DOHH2 (cell line): ENCODE measurements at regions not wholly inside any gene's neighbourhood (a gene's known extent, or its start where the extent isn't known, plus 50 kb on each side); places are given as distances from the start of the nearest gene placed in this dataset.

Source experiments
- H3F3A ChIP-seq: fragments of 200-600 bp; sonication (generic), shearing (Covaris generic); 2 replicates; pipeline ENCODE4 v1.6.0; 2016; ENCODE audit warnings: antibody characterized with exemption, mild to moderate bottlenecking; ENCODE audit not compliant: control insufficient read depth, insufficient read depth
- H3K27ac ChIP-seq: fragments of 200-600 bp; sonication (generic); 2 replicates; pipeline ENCODE4 v1.5.1; 2014; ENCODE audit warnings: low read depth, mild to moderate bottlenecking, low read length, moderate library complexity
- H3K27me3 ChIP-seq: fragments of 200-600 bp; sonication (generic); 2 replicates; pipeline ENCODE4 v1.6.1; 2014; ENCODE audit warnings: mild to moderate bottlenecking, low read length, mixed read lengths; ENCODE audit not compliant: control insufficient read depth
- H3K36me3 ChIP-seq: fragments of 200-600 bp; sonication (generic); 2 replicates; pipeline ENCODE4 v1.6.1; 2014; ENCODE audit warnings: mild to moderate bottlenecking, low read length, moderate library complexity, mixed read lengths; ENCODE audit not compliant: control insufficient read depth
- H3K4me1 ChIP-seq: fragments of 200-600 bp; sonication (generic); 2 replicates; pipeline ENCODE4 v1.6.1; 2014; ENCODE audit warnings: mild to moderate bottlenecking, low read length, mixed read lengths; ENCODE audit not compliant: control insufficient read depth
- H3K4me2 ChIP-seq: fragments of 200-600 bp; sonication (generic); 2 replicates; pipeline ENCODE4 v1.6.0; 2014; ENCODE audit warnings: mild to moderate bottlenecking, low read length, moderate library complexity
- H3K4me3 ChIP-seq: fragments of 200-600 bp; sonication (generic); 2 replicates; pipeline ENCODE4 v1.5.1; 2014; ENCODE audit warnings: mild to moderate bottlenecking, low read length, mixed read lengths
- H3K79me2 ChIP-seq: fragments of 200-600 bp; sonication (generic); 2 replicates; pipeline ENCODE4 v1.6.1; 2014; ENCODE audit warnings: mild to moderate bottlenecking, low read length, mixed read lengths; ENCODE audit not compliant: control insufficient read depth
- H3K9me2 ChIP-seq: fragments of 200-600 bp; sonication (generic); replicated peaks from 2 replicates; pipeline ENCODE4 v1.6.1; 2014; ENCODE audit warnings: mild to moderate bottlenecking, low read length, mixed read lengths; ENCODE audit not compliant: control insufficient read depth
- H3K9me3 ChIP-seq: fragments of 200-600 bp; sonication (generic); 2 replicates; pipeline ENCODE4 v1.6.1; 2014; ENCODE audit warnings: antibody characterized with exemption, low read length, mixed read lengths; ENCODE audit not compliant: control insufficient read depth, insufficient read depth
- H4K20me1 ChIP-seq: fragments of 200-600 bp; sonication (generic); 2 replicates; pipeline ENCODE4 v1.6.0; 2014; ENCODE audit warnings: low read depth, mild to moderate bottlenecking, antibody characterized with exemption, low read length, moderate library complexity; ENCODE audit not compliant: control insufficient read depth, insufficient read depth
- EZH2phosphoT487 ChIP-seq: fragments of 200-600 bp; sonication (generic); IDR thresholded peaks from 2 replicates; pipeline ENCODE4 v1.6.1; 2017; ENCODE audit warnings: borderline replicate concordance, mild to moderate bottlenecking, antibody characterized with exemption, low read length, moderate library complexity, mixed read lengths
- TF ChIP-seq, protein P1 (sequence below): fragments of 200-600 bp; sonication (generic); IDR thresholded peaks from one replicate; pipeline ENCODE4 v1.5.1; 2014; ENCODE audit warnings: antibody characterized with exemption, mild to moderate bottlenecking, low read depth, low read length; ENCODE audit not compliant: poor library complexity, severe bottlenecking

GRCh38 chrX:9091258-9091657 lies 57.3 kb upstream of the FAM9B start:
- Histone ChIP-seq H3K27ac (no peak overlapping the region), H3F3A (no peaks in the 10 kb centered on the region), H3K4me2 (no peak overlapping the region), H3K9me2 (no peaks in the 10 kb centered on the region), H3K9me3 (no peaks in the 10 kb centered on the region), H4K20me1 (no peaks in the 10 kb centered on the region), H3K4me3 (no peak overlapping the region), H3K79me2 (no peaks in the 10 kb centered on the region), H3K4me1 (no peaks in the 10 kb centered on the region), H3K27me3 (no peaks in the 10 kb centered on the region), H3K36me3 (no peaks in the 10 kb centered on the region)
- TF ChIP-seq, protein P1, sequence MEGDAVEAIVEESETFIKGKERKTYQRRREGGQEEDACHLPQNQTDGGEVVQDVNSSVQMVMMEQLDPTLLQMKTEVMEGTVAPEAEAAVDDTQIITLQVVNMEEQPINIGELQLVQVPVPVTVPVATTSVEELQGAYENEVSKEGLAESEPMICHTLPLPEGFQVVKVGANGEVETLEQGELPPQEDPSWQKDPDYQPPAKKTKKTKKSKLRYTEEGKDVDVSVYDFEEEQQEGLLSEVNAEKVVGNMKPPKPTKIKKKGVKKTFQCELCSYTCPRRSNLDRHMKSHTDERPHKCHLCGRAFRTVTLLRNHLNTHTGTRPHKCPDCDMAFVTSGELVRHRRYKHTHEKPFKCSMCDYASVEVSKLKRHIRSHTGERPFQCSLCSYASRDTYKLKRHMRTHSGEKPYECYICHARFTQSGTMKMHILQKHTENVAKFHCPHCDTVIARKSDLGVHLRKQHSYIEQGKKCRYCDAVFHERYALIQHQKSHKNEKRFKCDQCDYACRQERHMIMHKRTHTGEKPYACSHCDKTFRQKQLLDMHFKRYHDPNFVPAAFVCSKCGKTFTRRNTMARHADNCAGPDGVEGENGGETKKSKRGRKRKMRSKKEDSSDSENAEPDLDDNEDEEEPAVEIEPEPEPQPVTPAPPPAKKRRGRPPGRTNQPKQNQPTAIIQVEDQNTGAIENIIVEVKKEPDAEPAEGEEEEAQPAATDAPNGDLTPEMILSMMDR, result no peak
- no peak for TF ChIP-seq EZH2phosphoT487

- Histone ChIP-seq H3K9me2 (no peaks in the 10 kb centered on the region), H3K27ac (no peak overlapping the region)
Observed at GRCh38 chrX:9102956-9103355, 69.0 kb upstream of the FAM9B start.

GRCh38 chrX:9108054-9108453 lies 74.1 kb upstream of the FAM9B start:
- no peak for TF ChIP-seq EZH2phosphoT487
- TF ChIP-seq, protein P1, result no peak
- H3K79me2 ChIP-seq, result no peaks in the 10 kb centered on the region
- no peak overlapping the region for H3K27ac ChIP-seq
- no peaks in the 10 kb centered on the region for H3K4me1 ChIP-seq
- no peaks in the 10 kb centered on the region for H3K9me2 ChIP-seq
- no peak overlapping the region for H3K4me2 ChIP-seq
- no peaks in the 10 kb centered on the region for H3K36me3 ChIP-seq
- H4K20me1 ChIP-seq, result no peaks in the 10 kb centered on the region
- no peak overlapping the region for H3K4me3 ChIP-seq
- no peaks in the 10 kb centered on the region for H3K27me3 ChIP-seq
- H3K9me3 ChIP-seq, result no peaks in the 10 kb centered on the region
- H3F3A ChIP-seq, result no peaks in the 10 kb centered on the region

More at GRCh38 chrX:9102956-9103355, 69.0 kb upstream of the FAM9B start:
- no peaks in the 10 kb centered on the region for H3K27me3 ChIP-seq
- no peaks in the 10 kb centered on the region for H3F3A ChIP-seq
- no peaks in the 10 kb centered on the region for H3K36me3 ChIP-seq
- H3K9me3 ChIP-seq, result no peaks in the 10 kb centered on the region
- H3K4me3 ChIP-seq, result no peak overlapping the region
- no peaks in the 10 kb centered on the region for H3K79me2 ChIP-seq
- H4K20me1 ChIP-seq, result no peaks in the 10 kb centered on the region
- H3K4me1 ChIP-seq, result no peaks in the 10 kb centered on the region; the same call in 1 of the 2 replicates
- H3K4me2 ChIP-seq, result no peak overlapping the region
- TF ChIP-seq, protein P1, result no peak
- no peak for TF ChIP-seq EZH2phosphoT487
